Ramos (cell line): ENCODE measurements at regions not wholly inside any gene's neighbourhood (a gene's known extent, or its start where the extent isn't known, plus 50 kb on each side); places are given as distances from the start of the nearest gene placed in this dataset.

Experiments
- in situ Hi-C: fragments of 300-500 bp; cut with MboI; formaldehyde crosslinking; loops from one replicate; pipeline ENCODE4 v1.14.3; 2022; ENCODE audit warnings: low sequenced_read_pairs; ENCODE audit not compliant: unreplicated experiment

DNA sequence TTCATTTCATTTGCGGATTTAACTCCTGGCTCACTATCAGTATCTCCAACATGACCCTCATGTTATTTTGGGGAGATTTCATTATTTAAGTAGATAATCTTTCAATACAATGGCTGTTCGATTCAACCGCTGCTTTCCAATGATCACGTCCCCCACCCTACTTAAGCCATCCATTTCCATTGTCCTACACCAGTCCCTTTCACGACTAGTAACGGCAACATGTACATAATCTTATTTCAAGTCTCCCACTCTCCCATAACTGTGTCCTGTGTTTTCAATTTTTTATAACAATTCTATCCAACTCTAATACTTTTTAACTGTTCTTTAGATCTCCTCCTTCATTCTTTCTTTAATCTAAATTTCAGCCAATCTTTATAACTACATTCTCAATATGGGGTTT lies 890.8 kb upstream of the MAP3K7 start:
- in situ Hi-C loops, result no loop called here

DNA sequence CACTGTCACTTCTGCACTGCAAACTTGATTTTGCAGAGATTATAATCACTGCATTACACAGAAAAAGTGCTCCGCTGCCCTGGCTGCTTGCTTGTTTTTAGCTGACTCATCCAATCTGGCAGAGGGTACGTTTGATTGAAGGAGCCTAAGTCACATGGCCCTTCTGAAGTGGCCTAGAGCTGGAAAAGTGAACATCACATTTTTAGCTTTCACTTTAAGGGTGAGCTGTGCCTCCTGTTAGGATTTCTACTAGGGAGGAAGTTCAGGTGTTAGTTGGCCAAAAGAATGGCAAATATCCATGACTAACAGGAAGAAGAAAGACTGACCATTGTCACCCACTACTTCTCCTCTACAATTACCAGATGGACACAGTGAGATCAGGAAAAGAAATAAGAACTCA lies 889.1 kb upstream of the MAP3K7 start:
- in situ Hi-C loops, result no loop called here

DNA sequence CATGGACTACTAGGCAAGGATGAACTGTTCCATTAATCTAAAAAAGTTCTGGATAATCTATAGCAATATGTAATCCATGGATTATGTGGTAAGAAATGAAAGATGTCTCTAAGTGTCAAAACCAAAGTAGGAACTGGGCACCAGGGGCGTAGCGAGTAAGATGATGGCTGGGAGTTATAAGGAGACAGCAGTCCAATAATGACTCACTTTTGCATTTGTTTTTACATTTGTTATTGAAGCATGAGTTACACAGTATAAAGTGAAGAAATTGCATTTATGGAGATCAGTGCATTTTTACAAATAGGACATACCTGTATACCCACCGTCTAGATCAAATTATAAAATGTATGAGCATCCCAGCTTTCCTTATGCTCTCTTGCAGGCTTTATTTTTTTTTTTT lies 878.5 kb upstream of the MAP3K7 start:
- in situ Hi-C loops, result no loop called here

GRCh38 chr6:91464718-91465117 lies 877.8 kb upstream of the MAP3K7 start:
- in situ Hi-C loops, result no loop called here

DNA sequence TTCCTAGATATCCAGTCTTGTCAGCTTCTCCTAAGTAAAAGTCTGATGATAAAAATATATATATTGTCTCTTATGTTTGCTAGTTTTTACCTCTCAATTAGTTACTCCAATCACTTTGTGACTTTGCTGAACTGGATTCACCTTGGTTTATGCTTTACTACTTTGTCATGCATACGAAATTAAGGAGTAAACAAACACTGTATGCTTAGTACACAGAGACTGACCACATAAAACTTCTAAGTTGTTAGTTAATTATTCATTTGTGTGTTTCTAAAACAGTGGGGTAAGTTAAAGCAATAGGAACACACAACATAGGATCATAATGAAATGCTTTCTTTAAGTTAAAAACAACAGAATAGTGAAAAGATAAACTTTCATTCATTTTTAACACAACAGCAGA lies 877.3 kb upstream of the MAP3K7 start:
- in situ Hi-C loops, result no loop called here

DNA sequence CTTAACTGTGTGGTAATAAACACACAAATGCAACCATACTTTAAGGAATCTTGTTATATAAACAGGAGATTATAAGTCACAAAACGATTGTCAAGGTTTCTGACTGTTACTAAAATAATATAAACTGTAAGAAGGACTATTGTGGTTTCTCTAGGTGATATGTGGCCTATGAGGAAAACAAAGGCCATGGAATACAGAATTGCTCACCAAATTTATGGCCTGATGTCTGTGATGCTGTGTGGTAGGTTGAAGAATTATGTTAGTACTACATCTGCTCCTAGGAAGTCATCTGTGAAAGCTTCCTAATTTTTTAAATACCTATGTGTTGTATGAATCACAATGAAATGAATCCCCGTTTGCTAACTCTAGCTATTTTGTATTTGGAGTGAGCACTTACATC lies 875.4 kb upstream of the MAP3K7 start:
- in situ Hi-C loops, result no loop called here

- in situ Hi-C loops, result no loop called here
Measured at GRCh38 chr6:91453224-91453878, 866.5 kb upstream of the MAP3K7 start.

- in situ Hi-C loops, result no loop called here
Measured at GRCh38 chr6:91449539-91449938, 862.7 kb upstream of the MAP3K7 start.

DNA sequence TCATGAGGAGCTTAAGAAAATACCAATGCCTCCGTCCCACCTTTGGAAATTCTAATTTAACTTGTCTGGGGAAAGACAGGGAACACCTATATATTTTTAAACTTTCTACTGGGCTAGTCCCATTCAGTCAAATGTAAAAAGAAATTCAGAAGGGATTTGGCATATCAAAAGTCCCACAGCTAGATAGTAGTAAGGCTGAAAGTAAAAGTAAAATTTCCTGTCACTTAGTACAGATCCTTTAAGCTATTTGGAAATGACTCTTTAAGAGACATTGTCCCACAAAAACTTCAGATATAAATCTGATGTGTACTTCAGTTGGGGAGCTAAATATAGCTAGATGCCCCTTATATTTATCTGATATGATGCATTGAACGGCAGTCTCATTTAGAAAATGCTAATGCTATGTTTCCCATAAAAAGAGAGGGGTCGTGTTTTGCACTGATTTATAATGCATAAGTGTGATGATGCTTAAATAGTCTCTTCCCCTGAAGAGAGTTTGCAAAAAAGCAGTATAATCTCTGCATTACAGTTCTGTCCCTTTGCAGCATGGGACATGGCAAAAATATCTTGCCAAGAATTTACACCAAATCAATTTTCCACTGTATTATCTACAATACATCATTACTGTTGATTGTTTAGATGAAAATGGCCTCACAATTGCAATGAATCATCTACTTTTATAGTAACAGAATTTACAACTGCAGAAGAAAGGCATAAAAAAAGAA lies 860.8 kb upstream of the MAP3K7 start:
- in situ Hi-C loops, result no loop called here

- in situ Hi-C loops, result no loop called here
Measured at GRCh38 chr6:91447081-91447480, 860.2 kb upstream of the MAP3K7 start.

- in situ Hi-C loops, result no loop called here
Measured at GRCh38 chr6:91443405-91443804, 856.5 kb upstream of the MAP3K7 start.

GRCh38 chr6:91442342-91442741 lies 855.5 kb upstream of the MAP3K7 start:
- in situ Hi-C loops, result no loop called here

DNA sequence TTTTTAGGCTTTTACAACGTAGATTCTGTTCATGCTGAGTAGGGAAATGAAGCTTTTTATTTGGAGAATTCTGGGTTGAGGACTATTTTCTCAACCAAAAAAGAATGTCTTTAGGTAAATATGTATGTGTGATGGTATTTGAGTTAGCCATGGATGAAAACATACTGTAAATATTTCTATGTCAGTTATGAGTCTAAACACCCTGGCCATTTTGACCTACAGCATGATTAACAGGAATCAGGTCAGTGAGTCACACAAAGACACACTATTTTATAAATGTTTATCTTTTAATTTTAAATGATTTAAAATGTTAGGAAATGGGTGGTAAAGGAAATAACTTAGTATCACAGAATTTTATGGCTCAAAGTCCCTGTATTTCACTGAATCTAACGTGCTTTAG lies 851.7 kb upstream of the MAP3K7 start:
- in situ Hi-C loops, result no loop called here

DNA sequence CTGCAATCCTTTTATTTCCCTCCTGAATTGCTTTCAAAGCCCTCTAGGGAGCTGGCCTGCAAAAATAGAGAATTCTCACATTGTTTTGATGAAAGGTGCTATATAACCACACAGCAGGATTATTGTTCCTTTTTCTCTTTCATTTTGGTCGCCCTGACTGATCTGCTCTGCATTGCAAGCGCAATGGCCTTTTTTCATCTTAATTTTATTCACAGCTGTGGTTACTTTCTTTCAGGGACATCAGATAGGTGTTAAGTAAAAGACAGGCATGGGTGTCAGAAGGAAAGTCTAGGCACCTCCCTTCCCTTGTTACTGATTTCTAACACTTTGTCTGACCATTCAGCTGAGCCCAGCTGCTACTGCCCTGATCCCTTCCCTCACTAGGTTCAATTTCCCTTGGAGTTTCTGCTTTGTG lies 850.5 kb upstream of the MAP3K7 start:
- in situ Hi-C loops, result no loop called here

DNA sequence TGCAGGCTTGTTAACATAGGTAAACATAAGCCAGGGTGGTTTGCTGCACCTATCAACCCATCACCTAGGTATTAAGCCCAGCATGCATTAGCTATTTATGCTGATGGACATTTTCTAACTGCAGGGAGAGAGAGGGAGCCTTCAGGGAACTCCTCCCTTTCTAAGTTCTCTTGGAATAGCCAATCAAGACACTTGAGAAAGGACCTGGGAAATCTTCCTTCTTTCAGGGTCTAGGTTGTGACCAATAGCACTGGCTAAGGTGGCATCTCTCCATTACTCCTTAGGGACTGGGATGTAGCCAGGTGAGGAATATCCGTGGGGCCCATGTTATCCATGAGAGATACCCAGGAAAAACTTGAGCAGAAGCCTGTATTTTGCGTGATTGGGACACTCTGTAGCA lies 849.6 kb upstream of the MAP3K7 start:
- in situ Hi-C loops, result no loop called here

- in situ Hi-C loops, result no loop called here
Measured at GRCh38 chr6:91435630-91436029, 848.8 kb upstream of the MAP3K7 start.

DNA sequence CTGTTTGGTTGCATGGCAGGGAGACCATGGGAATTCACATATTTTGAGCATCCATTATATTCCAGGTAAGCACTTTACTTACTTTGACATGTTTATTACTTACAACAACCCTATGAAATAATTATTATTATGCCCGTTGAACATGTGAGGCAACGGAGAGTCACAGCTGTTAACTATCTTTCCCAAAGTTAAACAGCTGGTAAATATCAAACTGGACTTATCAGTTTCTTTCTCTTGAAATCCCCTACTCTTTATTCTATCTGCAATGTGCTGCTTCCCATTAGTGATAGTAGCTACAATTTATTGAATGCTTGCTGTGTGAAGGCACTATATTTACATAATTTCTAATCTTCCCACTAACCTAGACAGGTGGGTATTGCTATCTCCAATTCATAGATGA lies 847.7 kb upstream of the MAP3K7 start:
- in situ Hi-C loops, result no loop called here

- in situ Hi-C loops, result no loop called here
Measured at GRCh38 chr6:91433660-91434534, 847.0 kb upstream of the MAP3K7 start.

DNA sequence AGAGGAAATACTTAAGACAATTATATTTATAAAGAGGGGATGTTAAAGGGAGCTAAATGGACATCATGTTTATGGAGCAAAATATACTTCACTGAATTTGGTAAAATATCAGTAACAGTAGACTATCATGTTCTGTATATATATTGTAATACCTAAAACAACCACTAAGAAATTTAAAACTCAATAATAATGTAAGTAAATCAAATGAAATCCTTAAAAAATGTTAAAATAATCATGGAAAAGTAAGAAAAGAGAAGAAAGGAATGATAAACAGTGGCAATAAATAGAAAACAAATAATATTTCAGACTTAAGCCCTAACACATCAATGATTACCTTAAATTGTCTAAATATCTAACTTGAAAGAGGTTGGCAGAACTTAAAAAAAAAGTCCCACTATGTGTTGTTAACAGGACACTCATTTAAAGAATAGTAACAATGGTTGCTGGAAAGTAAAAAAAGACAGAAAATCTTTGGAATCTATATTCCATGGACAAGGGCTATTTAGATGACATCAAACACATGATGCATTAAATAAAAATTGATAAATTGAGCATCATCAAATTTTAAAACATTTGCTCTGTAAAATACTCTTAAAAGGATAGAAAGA lies 842.2 kb upstream of the MAP3K7 start:
- in situ Hi-C loops, result no loop called here

DNA sequence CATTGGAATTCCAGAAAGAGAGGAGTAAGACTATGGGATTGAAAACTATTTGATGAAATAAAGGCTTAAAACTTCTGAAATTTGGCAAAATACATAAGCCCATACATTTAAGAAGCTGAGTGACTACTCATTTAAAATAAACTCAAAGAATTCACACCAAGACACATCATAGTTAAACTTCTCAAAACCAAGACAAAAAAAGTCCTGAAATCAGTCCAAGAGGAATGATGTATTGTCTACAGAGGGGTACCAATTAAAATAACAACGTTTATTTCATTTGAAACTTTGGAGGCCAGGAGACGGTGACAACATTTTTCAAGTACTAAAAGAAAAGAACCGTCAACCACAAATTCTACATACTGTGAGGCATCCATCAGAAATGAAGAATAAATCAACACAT lies 841.4 kb upstream of the MAP3K7 start:
- in situ Hi-C loops, result no loop called here

DNA sequence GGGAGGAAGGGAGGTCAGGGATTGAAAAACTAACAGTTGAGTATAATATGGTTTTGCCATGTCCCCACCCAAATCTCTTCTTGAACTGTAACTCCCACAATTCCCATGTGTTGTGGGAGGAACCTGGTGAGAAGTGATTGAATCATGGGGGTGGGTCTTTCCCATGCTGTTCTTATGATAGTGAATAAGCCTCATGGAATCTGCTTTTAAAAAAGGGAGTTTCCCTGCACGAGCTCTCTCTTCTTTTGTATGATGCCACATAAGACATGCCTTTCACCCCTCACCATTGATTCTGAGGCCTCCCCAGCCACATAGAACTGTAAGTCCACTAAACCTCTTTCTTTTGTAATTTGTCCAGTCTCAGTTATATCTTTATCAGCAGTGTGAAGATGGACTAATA lies 833.4 kb upstream of the MAP3K7 start:
- in situ Hi-C loops, result no loop called here
